ENCODE measurements at regions not wholly inside any gene's neighbourhood (a gene's known extent, or its start where the extent isn't known, plus 50 kb on each side); places are given as distances from the start of the nearest gene placed in this dataset.

- Histone ChIP-seq H3K9ac (ENCODE audit: low read length) (no peak overlapping the region), H3K4me2 (ENCODE audit: low read length) (no peak overlapping the region), H3K9me2 (ENCODE audit: insufficient read depth, low read length) (no peaks in the 10 kb centered on the region), H3K4me3 (ENCODE audit: low read length) (no peak overlapping the region), H3K79me2 (replicated peaks; ENCODE audit: insufficient read depth, low read length) (no peaks in the 10 kb centered on the region), H2AFZ (ENCODE audit: low read depth, low read length) (no peak overlapping the region), H3K36me3 (ENCODE audit: insufficient read depth, low read length) (no peaks in the 10 kb centered on the region), H3K27me3 (ENCODE audit: insufficient read depth, low read depth, low read length) (no peaks in the 10 kb centered on the region), H3F3A (ENCODE audit: insufficient read depth, low read length, poor library complexity, severe bottlenecking) (no peaks in the 10 kb centered on the region), H3K9me3 (ENCODE audit: low read length) (no peaks in the 10 kb centered on the region), H4K20me1 (ENCODE audit: insufficient read depth) (no peaks in the 10 kb centered on the region), H3K27ac (ENCODE audit: low read length) (no peak overlapping the region)
- TF ChIP-seq REST (IDR thresholded peaks at IDR 0.05; ENCODE audit: borderline replicate concordance) (no peak), RAD21 (conservative IDR thresholded peaks at IDR 0.05) (no peak), MXI1 (conservative IDR thresholded peaks at IDR 0.05; ENCODE audit: poor library complexity, severe bottlenecking) (no peak), EP300 (conservative IDR thresholded peaks at IDR 0.05; ENCODE audit: poor library complexity, severe bottlenecking) (no peak), CTCF (IDR thresholded peaks at IDR 0.05; ENCODE audit: poor library complexity, severe bottlenecking) (no peak)
These were observed 132.8 kb upstream of the GALNT5 start for GRCh38 chr2:157124731-157125130.

- TF ChIP-seq RAD21 (conservative IDR thresholded peaks at IDR 0.05) (no peak), REST (IDR thresholded peaks at IDR 0.05; ENCODE audit: borderline replicate concordance) (no peak), EP300 (conservative IDR thresholded peaks at IDR 0.05; ENCODE audit: poor library complexity, severe bottlenecking) (no peak), SMC3 (conservative IDR thresholded peaks at IDR 0.05; ENCODE audit: poor library complexity) (no peak), EZH2 (IDR thresholded peaks at IDR 0.05; ENCODE audit: borderline replicate concordance, insufficient read depth, low read length, poor library complexity, severe bottlenecking) (no peak), MXI1 (conservative IDR thresholded peaks at IDR 0.05; ENCODE audit: poor library complexity, severe bottlenecking) (no peak), TAF1 (IDR thresholded peaks at IDR 0.05; ENCODE audit: low read depth) (no peak), CTCF (IDR thresholded peaks at IDR 0.05; ENCODE audit: poor library complexity, severe bottlenecking) (no peak), POLR2AphosphoS5 (IDR thresholded peaks at IDR 0.05) (no peak)
- Histone ChIP-seq H3K27me3 (ENCODE audit: insufficient read depth, low read depth, low read length) (no peaks in the 10 kb centered on the region), H3K9me2 (ENCODE audit: insufficient read depth, low read length) (no peaks in the 10 kb centered on the region), H3K79me2 (replicated peaks; ENCODE audit: insufficient read depth, low read length) (no peaks in the 10 kb centered on the region), H2AFZ (ENCODE audit: low read depth, low read length) (no peak overlapping the region), H3K9me3 (ENCODE audit: low read length) (no peaks in the 10 kb centered on the region), H3K36me3 (ENCODE audit: insufficient read depth, low read length) (no peaks in the 10 kb centered on the region), H3K4me3 (ENCODE audit: low read length) (no peak overlapping the region), H4K20me1 (ENCODE audit: insufficient read depth) (no peaks in the 10 kb centered on the region), H3K9ac (ENCODE audit: low read length) (no peak overlapping the region), H3F3A (ENCODE audit: insufficient read depth, low read length, poor library complexity, severe bottlenecking) (no peaks in the 10 kb centered on the region), H3K27ac (ENCODE audit: low read length) (no peak overlapping the region), H3K4me2 (ENCODE audit: low read length) (no peak overlapping the region)
These were observed 131.8 kb upstream of the GALNT5 start for GRCh38 chr2:157125685-157126084.
